GM21723 (cell line): ENCODE measurements at regions not wholly inside any gene's neighbourhood (a gene's known extent, or its start where the extent isn't known, plus 50 kb on each side); places are given as distances from the start of the nearest gene placed in this dataset.

ENCODE experiments used
- ATAC-seq: cut with Tn5 transposase; IDR thresholded peaks from one replicate; pipeline ENCODE4 v1.9.1; 2021; ENCODE audit warnings: mild to moderate bottlenecking, moderate library complexity; ENCODE audit not compliant: unreplicated experiment

DNA sequence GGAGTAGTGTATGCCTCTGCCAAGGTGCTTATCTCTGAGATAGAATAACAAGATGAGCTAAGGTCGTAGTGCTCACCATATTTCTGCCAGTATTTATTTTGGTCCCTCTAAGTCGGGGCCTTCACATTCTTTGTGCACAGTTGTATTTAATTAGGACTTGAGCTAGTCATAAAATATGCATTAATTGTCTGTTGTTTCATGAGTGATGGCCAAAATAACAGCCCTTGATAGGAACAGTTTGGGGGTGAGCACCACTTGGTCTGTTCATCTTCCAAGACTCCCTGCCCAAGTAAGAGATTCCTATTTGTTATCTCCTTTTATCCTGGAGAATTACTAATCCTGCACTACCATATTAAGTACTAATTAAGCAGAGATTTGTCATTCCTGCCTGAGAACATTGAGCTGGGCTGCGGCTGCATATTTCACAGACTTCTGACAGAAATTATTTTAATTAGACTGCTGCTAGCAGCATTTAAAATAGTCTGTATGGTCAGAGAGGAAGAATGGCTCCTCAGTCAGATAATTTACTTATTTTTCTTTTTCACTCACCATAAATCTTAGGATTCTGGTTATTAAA is 435.1 kb downstream of the MTX2 start:
- ATAC-seq, result no peak

DNA sequence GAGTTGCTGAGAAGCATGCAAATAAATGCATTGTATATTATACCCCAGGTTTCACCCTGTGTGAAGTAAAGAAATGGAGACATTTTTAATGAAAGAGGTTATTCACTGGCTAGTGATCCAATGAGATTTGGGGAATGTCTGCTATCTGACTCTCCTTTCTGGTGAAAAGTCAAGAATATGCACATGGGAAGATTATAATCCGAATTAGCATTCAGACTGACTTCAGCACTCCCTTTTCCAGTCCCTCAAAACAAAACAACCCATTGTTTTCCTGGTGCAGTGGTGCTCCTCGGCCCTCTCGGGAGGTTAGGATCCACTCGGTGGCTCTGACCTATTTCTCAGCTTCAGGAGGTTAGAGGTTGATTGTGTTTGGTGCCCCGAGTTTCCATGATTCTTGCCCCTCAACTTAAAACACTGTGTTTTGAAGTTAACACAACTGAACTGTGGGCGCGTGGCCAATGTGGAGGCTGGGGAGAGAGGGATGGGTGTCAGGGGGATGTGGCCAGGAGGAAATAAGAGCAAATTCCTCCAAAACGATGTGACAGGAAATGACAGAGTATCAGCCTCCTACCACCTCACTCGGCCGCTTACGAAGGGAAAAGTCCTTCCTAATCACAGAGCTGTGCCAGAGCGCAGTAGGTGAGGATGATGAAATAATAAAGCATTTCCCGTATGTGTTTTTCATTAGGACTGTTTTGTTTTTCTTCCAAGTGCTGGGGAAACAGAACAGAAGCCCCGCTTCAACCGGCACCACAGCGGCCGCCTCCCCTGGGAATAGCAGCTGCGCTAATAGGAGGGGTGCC is 440.1 kb downstream of the MTX2 start:
- ATAC-seq, result no peak

DNA sequence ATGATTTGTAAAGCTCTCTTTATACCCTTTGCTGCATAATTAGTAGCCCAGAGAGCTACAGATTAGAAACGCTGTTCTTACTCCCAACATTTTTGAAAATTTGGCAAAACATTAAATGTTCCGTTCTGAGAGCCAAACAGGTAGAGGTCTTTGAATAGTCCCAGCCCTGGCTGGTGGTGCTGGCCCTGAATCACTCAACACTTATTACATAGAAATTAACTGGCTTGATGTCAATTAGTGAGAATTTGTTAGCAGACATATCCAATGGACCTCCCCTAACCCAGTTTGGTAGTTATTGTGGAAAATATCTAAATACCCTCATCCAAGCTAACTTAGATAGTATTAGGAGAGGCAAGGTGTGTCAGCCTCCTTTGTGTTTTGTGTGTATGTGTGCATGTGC is 440.7 kb downstream of the MTX2 start:
- no peak for ATAC-seq

DNA sequence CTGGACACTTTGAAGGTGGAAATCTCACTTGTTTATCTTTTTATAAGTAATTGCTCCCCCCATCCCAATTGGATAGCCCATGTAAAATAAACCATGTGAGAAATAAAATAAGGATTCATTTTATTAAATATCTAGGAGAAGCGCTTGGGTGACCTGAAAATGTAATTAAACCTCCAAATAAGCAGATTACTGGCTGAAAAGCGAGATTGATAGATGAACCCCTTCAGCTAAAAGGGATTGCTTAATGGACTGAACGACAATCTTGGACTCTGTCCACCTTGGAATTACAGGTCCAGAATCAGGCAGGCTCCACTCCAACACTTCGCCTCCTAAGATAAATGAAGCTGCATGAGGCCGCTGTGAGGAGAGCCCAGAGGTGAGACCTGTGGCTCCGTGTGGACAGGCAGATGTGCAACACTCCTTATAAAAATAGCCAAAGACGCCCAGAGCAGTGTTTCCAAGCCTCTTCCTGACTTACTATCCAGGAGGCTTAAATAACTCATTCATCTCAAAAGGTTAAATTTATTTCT is 441.5 kb downstream of the MTX2 start:
- ATAC-seq, result no peak

DNA sequence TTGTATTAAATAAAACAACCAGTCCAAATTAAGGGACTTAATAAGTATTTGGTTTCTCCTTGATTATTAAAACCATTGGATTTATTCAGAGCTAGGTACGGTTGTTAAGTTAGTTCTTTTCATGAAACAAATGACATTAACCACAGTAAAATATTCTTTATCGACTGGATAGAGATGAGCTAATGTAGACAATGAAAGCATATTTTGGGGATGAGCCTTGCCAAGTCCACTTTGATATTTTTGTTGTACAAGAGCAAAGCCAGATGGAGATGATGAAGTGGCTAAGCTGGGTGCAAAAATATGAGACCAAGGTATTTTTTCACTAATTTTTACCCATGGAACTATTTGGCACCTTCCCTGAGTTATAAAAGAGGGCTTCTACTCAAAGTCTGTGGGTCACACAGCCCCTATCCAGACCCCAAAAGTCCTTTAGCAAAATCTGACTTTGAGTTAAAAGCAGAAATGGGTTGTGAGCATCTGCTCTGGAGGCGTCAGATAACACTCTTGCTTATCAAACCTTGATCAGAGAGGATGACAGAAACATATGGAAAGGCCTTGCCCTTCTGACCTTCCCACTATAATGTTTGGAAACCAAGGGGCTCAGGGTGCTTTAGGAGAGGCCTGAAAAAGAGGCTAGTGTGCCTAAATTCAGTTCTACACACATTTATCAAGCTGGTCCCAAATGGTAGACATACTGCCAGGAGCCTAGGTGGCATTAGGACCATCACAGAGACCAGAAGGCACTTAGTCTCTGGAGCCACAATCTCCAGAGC is 456.8 kb downstream of the MTX2 start:
- no peak for ATAC-seq

DNA sequence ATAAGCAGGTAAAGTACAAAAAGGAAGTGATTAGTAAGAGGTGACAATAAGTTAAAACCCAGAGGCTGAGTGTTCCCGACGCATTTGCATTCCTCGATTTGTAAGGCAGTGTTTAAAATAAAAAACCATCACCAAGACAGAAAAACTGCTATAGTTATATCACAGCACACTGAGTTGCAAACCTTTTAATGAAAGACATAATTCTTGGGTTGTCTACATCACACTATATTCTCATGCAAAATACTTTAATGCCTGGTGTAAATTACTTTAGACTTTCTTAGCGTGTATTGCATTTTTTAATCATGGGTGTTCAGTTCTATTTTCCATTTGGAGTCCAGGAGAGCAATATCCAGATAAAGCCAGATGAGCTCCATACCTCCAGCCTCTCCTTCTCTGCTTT is 458.5 kb downstream of the MTX2 start:
- no peak for ATAC-seq

DNA sequence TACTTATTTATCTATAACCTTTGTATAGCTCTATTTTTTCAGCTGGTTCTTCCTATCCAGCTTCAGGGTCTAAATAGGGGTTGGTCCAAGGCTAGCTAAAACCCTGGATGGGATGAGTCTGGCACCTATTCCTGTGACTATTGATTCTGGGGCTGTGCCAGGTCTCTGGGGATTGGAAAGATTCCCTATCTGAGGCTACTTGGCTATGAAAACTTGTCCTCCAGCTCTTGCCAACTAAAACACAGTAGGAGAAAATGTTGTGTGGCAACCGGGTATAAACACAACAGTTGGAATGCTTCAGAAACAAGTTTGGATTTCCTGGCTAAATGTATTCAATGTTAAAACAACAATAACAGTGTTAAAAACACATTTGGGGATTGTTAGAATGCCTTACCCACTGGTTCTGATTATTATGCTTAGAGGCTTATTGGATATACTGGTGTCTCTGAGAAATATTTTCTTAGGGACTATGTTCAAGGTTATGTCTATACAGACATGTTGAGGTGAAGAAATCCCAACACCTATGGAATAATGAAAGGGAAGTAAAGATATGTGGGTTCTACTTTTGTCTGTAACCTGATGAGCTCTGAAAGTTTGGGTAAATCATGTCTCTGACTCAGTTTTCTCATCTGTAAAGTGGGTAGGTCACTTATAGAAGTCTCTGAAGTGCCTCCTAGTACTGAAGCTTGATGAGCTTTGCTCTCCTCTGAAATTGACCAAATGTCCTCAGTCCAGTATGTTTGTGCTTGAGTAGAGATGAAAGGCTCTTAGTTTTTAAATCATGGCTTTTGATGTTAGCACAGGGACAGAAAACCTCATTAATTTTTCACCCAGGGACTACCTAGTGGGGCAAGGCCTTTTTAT is 460.7 kb downstream of the MTX2 start:
- ATAC-seq, result no peak

DNA sequence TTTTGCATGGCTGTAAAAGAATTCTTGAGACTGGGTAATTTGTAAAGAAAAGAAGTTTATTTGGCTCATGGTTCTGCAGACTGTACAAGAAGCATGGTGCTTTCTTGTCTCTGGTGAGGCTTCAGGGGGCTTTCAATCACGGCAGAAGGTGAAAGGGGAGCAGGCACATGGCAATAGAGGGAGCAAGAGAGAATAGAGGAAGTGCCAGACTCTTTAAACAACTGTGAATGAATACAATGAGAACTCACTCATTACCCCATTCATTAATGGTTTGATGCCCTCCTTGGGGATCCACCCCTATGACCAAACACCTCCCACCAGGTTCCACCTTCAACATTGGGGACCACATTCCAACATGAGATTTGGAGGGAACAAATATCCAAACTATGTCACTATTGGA is 463.5 kb downstream of the MTX2 start:
- no peak for ATAC-seq

DNA sequence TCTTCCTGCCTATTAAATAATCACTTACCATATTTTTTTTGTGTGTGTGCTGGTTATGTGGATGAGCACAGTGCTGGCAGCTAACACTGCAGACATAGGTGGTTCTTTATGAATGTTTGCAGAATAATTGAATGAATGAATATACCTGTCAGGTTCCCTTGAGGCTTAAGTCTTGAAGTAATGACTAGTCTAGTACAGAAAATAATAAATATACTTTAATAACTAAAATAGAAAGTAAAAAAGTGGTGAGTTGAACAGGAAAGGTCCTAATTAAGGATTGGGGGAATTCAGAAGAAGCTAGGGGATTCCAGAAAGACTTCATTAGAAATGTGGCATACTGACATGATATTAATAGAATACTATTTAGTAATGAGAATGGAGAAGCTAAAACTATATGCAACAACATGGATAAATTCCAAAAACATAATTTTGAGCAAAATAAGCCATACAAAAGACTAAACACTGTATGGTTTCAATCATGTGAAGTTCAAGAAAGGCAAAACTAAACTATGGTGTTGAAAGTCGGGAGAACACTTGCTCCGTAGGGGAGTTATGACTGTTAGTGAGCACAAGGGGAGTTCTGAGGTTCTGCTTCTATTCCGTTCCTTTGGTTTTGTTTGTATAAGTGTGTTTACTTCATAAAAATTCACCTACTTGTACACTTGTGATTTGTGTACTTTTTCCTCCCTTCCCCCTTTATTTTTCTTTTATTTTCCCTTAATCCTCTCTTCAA is 464.6 kb downstream of the MTX2 start:
- no peak for ATAC-seq

DNA sequence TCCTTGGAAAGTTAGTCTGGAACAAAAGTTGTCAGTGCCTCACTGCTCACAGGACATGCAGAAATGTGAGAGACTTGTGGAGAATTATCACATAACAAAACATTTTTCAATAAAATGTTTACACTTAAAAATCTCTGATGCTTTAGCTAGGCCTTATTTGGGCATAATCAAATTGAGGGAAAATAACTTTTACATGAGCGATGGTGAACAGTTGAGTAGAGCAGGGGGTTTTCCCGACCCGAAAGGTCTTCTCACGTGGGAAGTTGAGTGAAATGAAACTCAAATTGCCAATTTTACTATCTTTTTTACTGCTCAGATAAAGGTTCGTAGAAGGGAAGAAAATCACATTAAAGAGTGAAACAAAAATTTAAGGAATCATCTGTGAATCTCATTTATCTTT is 465.6 kb downstream of the MTX2 start:
- no peak for ATAC-seq

DNA sequence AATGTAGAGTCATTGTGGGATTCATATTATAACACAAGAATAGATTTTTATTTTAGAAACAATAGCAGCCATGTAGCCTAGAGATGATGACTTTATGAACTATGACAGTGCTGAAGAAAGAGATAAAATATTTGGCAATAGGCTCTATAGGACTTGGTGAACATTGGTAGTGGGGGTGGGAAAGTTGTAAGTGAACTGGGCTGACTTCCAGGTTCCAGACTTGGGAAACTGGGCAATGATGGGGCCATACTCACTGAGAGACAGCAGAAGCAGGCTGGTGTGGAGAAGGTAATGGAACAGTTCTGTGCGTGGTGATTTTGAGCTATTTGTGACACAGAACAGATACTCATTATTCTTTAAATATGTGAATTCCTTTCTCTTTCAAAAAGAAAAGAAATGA is 470.3 kb upstream of the HNRNPA3 start:
- no peak for ATAC-seq

DNA sequence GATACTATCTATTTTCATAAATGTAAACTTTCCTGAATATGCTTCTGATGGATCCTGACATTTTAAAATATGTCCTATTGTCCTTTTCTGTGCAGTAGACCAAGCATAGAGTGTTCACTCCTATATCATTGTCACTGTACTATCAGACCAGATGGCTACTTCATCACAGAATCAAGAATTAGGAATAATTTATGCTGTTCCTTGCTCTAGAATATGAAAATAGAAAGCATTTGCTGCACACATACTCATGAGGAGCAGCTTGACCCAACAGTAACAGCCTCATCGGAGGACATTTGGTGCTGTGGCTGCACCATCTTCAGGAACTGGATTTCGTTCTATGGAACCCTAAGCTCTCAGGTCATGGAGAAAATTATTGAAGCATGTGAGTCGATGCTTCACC is 468.9 kb upstream of the HNRNPA3 start:
- ATAC-seq, result no peak

DNA sequence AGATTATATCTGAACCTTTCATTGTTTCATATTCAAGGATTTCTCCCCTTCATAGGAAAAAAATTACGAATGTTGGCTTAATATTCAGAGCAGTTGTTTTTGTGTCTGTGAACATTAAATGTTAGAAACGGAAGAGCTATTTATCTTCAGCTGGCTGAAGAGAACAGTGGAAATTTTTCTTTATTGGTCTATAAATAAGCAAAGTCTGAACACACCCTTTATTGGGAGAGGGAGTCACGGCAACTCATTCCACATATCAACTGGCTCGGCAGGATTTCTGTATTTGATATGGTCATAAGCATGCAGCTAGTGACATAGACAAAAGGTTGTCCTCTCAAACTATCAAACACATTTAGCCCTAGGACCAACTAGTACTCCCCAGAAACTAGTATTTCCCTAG is 468.4 kb upstream of the HNRNPA3 start:
- no peak for ATAC-seq

DNA sequence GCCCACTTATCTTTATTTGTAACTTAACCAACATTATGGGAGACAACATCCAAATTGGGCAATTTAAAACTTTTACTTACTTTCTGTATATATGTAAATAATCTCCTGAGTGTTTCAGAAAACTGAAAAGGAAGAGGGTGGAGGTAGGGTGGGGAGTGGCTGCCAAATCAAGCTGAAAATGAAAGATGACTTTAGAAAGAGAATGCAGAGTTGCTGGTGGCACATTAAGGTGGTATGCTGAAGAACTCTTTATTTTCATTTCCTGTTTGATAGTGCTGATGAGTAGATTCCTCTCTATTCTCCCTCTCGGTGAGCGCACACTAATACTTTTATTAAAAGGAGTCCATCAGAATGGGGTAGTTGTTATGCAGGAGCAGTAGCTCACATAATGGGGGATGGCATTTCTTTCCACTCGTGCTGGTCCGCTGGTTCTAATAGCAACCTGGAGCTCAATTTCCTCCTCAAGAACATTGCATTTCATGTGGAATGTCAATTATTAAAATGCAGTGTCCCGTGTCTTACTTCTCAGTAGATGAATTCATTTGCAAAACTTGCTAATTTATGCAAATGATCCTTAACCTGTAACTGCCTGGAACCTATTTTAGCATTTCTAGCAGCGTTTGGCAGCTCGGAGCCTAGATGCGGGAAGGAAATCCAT is 466.9 kb upstream of the HNRNPA3 start:
- peak; percentile 61 for ATAC-seq

DNA sequence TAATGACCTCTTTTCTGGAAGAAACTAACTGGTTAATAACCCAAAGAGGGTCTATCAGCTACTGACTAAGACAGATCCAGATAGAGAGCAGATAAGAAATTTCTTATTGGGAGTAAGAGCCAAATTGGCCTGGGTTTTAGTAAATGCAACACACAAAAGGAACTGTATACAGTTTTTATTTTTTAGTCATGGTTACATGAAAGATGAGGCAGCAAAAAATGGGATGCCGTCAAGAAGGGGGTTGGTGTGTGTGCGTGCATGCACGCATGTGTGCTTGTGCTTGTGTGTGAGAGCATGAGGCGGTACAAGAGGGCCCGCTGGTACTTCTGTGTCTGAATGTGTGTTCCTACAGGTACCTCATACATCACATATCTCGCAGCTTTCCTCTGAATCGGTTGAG is 466.2 kb upstream of the HNRNPA3 start:
- no peak for ATAC-seq

DNA sequence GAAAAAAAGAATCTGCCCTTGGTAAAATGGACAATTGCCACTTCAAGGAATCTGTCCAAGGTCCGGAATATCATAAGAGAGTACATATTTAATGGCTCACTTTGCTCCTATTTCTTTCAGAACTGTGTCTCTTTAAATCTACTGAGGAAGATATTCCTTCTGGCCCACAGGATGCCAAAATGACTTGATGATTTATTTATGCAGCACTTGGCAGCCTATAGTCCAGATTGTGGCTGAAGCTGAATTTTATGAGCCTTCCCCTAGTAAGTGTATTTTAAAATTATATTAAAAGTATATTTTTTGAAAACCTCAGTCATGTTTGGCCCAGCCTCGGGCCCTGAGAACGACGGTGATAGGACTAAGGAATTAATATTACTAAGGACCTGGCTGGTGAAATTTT is 465.1 kb upstream of the HNRNPA3 start:
- no peak for ATAC-seq

DNA sequence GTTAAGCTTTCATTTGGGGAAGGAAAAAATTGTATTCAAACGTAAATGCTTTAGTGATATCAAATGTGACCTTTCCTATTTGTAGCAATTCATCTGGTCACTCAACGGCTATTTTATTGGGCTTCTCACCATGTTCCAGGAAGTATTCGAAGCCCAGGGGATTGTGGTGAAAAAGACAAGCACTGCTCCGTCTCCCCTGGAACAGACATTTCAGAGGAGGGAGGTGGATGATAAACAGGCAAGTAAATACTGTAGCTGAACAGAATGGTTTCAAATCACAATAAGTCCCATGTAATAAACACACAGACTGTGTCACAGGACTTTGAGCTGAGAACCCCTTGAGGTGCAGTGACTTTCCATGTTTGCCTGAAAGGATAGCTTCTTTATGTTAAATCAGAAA is 464.7 kb upstream of the HNRNPA3 start:
- ATAC-seq, result no peak

DNA sequence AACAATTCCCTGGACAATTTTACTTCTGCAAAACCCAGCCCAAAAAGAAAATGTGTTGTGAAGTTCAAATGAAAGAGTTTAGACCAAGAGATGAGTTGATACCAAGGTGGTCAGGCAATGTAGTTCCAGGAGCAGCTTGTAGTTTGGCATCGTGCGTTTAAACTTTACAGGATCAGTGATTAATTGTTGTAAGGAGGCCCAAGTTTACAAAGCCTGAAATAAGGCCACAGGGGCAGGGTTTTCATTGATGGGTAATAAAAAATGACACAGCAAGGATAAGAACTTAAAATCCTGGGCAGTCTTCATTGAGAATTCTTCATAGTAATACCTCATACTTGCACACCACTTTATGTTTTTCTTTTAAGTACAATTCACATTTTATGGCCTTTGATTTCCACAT is 463.9 kb upstream of the HNRNPA3 start:
- no peak for ATAC-seq

DNA sequence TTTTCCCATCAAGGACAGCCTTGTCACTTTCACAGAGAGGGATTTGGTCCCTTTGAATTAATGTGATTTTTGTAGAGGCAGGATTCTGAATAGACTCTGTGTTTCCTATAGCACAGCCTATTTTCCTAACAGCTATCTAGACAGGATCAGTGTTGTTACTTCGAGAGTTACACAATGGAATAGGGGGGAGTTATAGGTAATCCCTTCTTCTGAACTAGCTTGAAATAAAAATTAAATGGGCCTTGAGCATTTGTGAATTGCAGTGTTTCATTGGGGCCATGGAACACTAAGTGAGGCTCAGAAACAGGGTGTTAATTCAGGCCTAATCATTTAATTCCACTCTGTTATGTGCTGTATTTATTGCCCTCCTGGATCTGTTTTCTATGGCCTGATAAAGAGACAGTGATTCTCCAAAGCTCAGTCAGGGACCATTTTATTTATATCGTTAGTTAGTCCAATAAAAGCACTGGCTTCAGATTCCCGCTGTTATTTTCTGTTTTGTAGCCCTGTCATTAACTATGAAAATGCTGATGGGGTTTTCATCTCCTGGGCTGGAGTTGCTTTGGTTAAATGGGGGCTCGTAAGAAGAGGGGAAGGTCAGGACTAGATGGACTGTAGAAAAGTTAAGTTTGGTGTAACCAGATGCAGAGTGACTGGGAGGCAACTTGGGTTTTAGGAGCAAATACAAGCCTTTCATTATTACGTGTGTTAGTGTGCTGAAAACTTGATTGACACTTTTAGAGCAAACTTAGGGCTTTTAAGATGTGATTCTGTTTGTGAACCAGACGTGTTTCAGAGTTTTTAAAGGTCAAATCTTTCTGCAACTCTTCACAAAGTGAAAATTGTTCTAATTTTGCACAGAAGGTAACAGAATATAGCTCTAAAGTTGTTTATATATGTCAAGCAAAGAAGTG is 461.0 kb upstream of the HNRNPA3 start:
- ATAC-seq, result no peak
